HepG2 (cell line): ENCODE measurements at regions not wholly inside any gene's neighbourhood (a gene's known extent, or its start where the extent isn't known, plus 50 kb on each side); places are given as distances from the start of the nearest gene placed in this dataset.
A peak's percentile ranks its signal among the peaks of the same experiment; 100 is the strongest.

Source experiments
- ATAC-seq: fragments of 200-7000 bp; cut with Tn5 transposase; 3 replicates; pipeline ENCODE4 v1.9.1; 2020; ENCODE audit warnings: mild to moderate bottlenecking, moderate library complexity
- BruUV-seq: library from RNA; stranded (reverse); fragments of 400-500 nt; replicated peaks from 2 replicates; lab custom pipeline; 2021; lab: Mats Ljungman, UMichigan
- CTCF ChIA-PET: fragments of 300-600 bp; formaldehyde crosslinking; extraction: SDS; loops from one replicate; lab custom pipeline; 2021; ENCODE audit warnings: low total read pairs, inconsistent platforms, low intra/inter-chr PET ratio; lab: Yijun Ruan, JAX
- POLR2A ChIA-PET: fragments of 350-600 bp; sonication (Branson Sonifier 250); formaldehyde crosslinking; loops from one replicate; lab custom pipeline; 2020; ENCODE audit warnings: antibody characterized with exemption, inconsistent platforms; lab: Yijun Ruan, JAX
- DNase-seq: peaks from one replicate; pipeline ENCODE4 v3.0.0-alpha.2; 2015; ENCODE audit warnings: low spot score
- FAIRE-seq: peaks from 3 replicates; lab custom pipeline; 2011; peaks lifted over from hg19 to GRCh38; lab: Jason Lieb, UNC
- H2AFZ ChIP-seq: one replicate; pipeline ENCODE4 v1.6.1; 2011; ENCODE audit warnings: low read length, inconsistent platforms
- H3K27ac ChIP-seq: fragments of 300-600 bp; 3 replicates; pipeline ENCODE4 v1.8.0; 2011; ENCODE audit warnings: mixed run types, mild to moderate bottlenecking, mixed read lengths, low read length, inconsistent platforms; ENCODE audit not compliant: insufficient read depth; ENCODE audit errors: extremely low read length
- H3K27me3 ChIP-seq, 2 experiments: fragments of 200-600 bp in 1 of 2; 2 replicates in 1 of 2; 3 replicates in 1 of 2; pipeline versions ENCODE4 v1.6.0 to v1.8.0; 2011; ENCODE audit warnings: low read length in 2 of 2, mild to moderate bottlenecking in 2 of 2, moderate library complexity in 2 of 2, inconsistent platforms in 1 of 2; ENCODE audit not compliant: insufficient read depth in 2 of 2, control insufficient read depth in 1 of 2
- H3K36me3 ChIP-seq, 2 experiments: fragments of 200-600 bp in 1 of 2; replicated peaks in 1 of 2; 2 replicates in 1 of 2; 3 replicates in 1 of 2; pipeline versions ENCODE4 v1.5.1 to v1.8.0; 2011; ENCODE audit warnings: low read length in 2 of 2, inconsistent platforms in 1 of 2; ENCODE audit not compliant: insufficient read depth in 2 of 2, control insufficient read depth in 1 of 2
- H3K4me1 ChIP-seq: 2 replicates; pipeline ENCODE4 v1.5.1; 2012; ENCODE audit warnings: low read length, inconsistent platforms; ENCODE audit not compliant: insufficient read depth
- H3K4me2 ChIP-seq: 2 replicates; pipeline ENCODE4 v1.6.0; 2011; ENCODE audit warnings: low read depth, low read length, inconsistent platforms
- H3K4me3 ChIP-seq, 3 experiments: fragments of 200-600 bp in 1 of 3; sonication (generic), shearing (Covaris generic) in 1 of 3; replicated peaks in 1 of 3; 2 replicates each; pipeline ENCODE4 v1.5.1; 2011 to 2016; ENCODE audit warnings: low read length in 3 of 3, inconsistent platforms in 2 of 3, low read depth in 2 of 3, mild to moderate bottlenecking in 2 of 3, control low read depth in 1 of 3, mixed read lengths in 1 of 3; ENCODE audit not compliant: insufficient read depth in 1 of 3
- H3K79me2 ChIP-seq: one replicate; pipeline ENCODE4 v1.6.1; 2011; ENCODE audit warnings: low read length, inconsistent platforms; ENCODE audit not compliant: insufficient read depth
- H3K9ac ChIP-seq: 2 replicates; pipeline ENCODE4 v1.6.0; 2011; ENCODE audit warnings: mild to moderate bottlenecking, low read depth, low read length, inconsistent platforms; ENCODE audit not compliant: insufficient read depth
- H3K9me3 ChIP-seq: 2 replicates; pipeline ENCODE4 v1.5.1; 2012; ENCODE audit warnings: mild to moderate bottlenecking, low read length
- H4K20me1 ChIP-seq: 2 replicates; pipeline ENCODE4 v1.6.0; 2011; ENCODE audit warnings: inconsistent platforms, mild to moderate bottlenecking, low read length, moderate library complexity; ENCODE audit not compliant: insufficient read depth
- CHD2 ChIP-seq: IDR thresholded peaks from 2 replicates; pipeline ENCODE4 v1.6.1; 2011; ENCODE audit warnings: low read depth, low read length, improper control_type of control experiment
- HNRNPK ChIP-seq: fragments of 200-400 bp; formaldehyde crosslinking; IDR thresholded peaks from 2 replicates; pipeline ENCODE4 v1.6.1; 2018; ENCODE audit warnings: low read length, low read depth, moderate library complexity, mild to moderate bottlenecking; ENCODE audit not compliant: poor library complexity, severe bottlenecking
- JUNB ChIP-seq: sonication (generic); formaldehyde crosslinking; IDR thresholded peaks from 2 replicates; pipeline ENCODE4 v1.8.0; 2022; ENCODE audit warnings: missing genetic modification reagents, mild to moderate bottlenecking, borderline replicate concordance
- MTF2 ChIP-seq: sonication (generic); formaldehyde crosslinking; IDR thresholded peaks from 2 replicates; pipeline ENCODE4 v1.5.0; 2020; ENCODE audit warnings: missing genetic modification reagents, borderline replicate concordance
- PBX2 ChIP-seq: IDR thresholded peaks from 2 replicates; pipeline ENCODE4 v1.6.1; 2016; ENCODE audit warnings: control low read depth
- PCBP2 ChIP-seq: fragments of 200-400 bp; formaldehyde crosslinking; optimal IDR thresholded peaks from 2 replicates; pipeline ENCODE3; 2018; ENCODE audit warnings: low read length, low read depth; ENCODE audit not compliant: poor library complexity, severe bottlenecking
- RAD51 ChIP-seq: fragments of 450-650 bp; IDR thresholded peaks from 2 replicates; pipeline ENCODE4 v1.6.1; 2016; ENCODE audit warnings: borderline replicate concordance
- RBM22 ChIP-seq: fragments of 200-400 bp; formaldehyde crosslinking; optimal IDR thresholded peaks from 2 replicates; pipeline ENCODE3; 2017; ENCODE audit warnings: mild to moderate bottlenecking, low read length, moderate library complexity
- RFX5 ChIP-seq: IDR thresholded peaks from 2 replicates; pipeline ENCODE4 v1.6.1; 2011; ENCODE audit warnings: low read depth, low read length, improper control_type of control experiment
- WGBS: methylation state at CpG from one replicate; pipeline ENCODE4 v1.1.6; 2017; ENCODE audit warnings: low lambda C conversion rate; 5-methylcytosine and 5-hydroxymethylcytosine counted together
- in situ Hi-C: cut with HindIII; loops from 2 replicates; pipeline ENCODE4 v1.10.0; 2017; ENCODE audit warnings: low pct_unique_long_range_greater_than_20kb; ENCODE audit not compliant: extremely low pct_ligation_motif_present
- intact Hi-C: fragments of 100-400 bp; cut with micrococcal nuclease; formaldehyde crosslinking; loops from one replicate; pipeline ENCODE4 v1.10.0; 2022; ENCODE audit not compliant: unreplicated experiment
- TF ChIP-seq, protein P1 (sequence below): sonication (generic); formaldehyde crosslinking; IDR thresholded peaks from 2 replicates; pipeline ENCODE4 v1.4.0; 2020; ENCODE audit warnings: missing genetic modification reagents, borderline replicate concordance

- TF ChIP-seq RBM22 (no peak), RFX5 (no peak), JUNB (CRISPR knock-in tag) (no peak), MTF2 (CRISPR knock-in tag) (no peak), PCBP2 (peak; percentile 66), RAD51 (no peak), CHD2 (no peak), PBX2 (CRISPR knock-in tag) (no peak), HNRNPK (peak; percentile 94)
- TF ChIP-seq, protein P1, sequence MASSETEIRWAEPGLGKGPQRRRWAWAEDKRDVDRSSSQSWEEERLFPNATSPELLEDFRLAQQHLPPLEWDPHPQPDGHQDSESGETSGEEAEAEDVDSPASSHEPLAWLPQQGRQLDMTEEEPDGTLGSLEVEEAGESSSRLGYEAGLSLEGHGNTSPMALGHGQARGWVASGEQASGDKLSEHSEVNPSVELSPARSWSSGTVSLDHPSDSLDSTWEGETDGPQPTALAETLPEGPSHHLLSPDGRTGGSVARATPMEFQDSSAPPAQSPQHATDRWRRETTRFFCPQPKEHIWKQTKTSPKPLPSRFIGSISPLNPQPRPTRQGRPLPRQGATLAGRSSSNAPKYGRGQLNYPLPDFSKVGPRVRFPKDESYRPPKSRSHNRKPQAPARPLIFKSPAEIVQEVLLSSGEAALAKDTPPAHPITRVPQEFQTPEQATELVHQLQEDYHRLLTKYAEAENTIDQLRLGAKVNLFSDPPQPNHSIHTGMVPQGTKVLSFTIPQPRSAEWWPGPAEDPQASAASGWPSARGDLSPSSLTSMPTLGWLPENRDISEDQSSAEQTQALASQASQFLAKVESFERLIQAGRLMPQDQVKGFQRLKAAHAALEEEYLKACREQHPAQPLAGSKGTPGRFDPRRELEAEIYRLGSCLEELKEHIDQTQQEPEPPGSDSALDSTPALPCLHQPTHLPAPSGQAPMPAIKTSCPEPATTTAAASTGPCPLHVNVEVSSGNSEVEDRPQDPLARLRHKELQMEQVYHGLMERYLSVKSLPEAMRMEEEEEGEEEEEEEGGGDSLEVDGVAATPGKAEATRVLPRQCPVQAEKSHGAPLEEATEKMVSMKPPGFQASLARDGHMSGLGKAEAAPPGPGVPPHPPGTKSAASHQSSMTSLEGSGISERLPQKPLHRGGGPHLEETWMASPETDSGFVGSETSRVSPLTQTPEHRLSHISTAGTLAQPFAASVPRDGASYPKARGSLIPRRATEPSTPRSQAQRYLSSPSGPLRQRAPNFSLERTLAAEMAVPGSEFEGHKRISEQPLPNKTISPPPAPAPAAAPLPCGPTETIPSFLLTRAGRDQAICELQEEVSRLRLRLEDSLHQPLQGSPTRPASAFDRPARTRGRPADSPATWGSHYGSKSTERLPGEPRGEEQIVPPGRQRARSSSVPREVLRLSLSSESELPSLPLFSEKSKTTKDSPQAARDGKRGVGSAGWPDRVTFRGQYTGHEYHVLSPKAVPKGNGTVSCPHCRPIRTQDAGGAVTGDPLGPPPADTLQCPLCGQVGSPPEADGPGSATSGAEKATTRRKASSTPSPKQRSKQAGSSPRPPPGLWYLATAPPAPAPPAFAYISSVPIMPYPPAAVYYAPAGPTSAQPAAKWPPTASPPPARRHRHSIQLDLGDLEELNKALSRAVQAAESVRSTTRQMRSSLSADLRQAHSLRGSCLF (CRISPR knock-in tag), result no peak
- in situ Hi-C loops (no loop called here), intact Hi-C loops (no loop called here)
- ChIA-PET POLR2A (no interaction called here), CTCF (no interaction called here)
- Histone ChIP-seq H3K9ac (no peak overlapping the region), H3K4me3 (no peak overlapping the region), H3K27me3 (no peaks in the 10 kb centered on the region), H3K4me1 (peaks cover 24% of the 10 kb centered on the region), H3K36me3 (no peaks in the 10 kb centered on the region), H2AFZ (no peak overlapping the region), H3K27ac (no peak overlapping the region), H3K79me2 (no peaks in the 10 kb centered on the region), H3K9me3 (no peaks in the 10 kb centered on the region), H4K20me1 (no peaks in the 10 kb centered on the region), H3K4me2 (no peak overlapping the region)
- ATAC-seq, result no peak
- FAIRE-seq, result no peak
- no peak for DNase-seq
- no TSS peak for BruUV-seq
- WGBS, result 26% methylated on average over 1 of the region's 1 CpG
Measured at GRCh38 chr6:137552146-137552545, 58.0 kb upstream of the OLIG3 start.
